Nephron (organoid): ENCODE measurements at regions not wholly inside any gene's neighbourhood (a gene's known extent, or its start where the extent isn't known, plus 50 kb on each side); places are given as distances from the start of the nearest gene placed in this dataset.

ENCODE experiments used
- H3K27ac Mint-ChIP-seq, 3 experiments: 2 replicates each; pipeline ENCODE4 v1.8.0; 2020; ENCODE audit warnings: mixed read lengths in 3 of 3, mild to moderate bottlenecking in 2 of 3, moderate library complexity in 1 of 3
- H3K27me3 Mint-ChIP-seq: 2 replicates; pipeline ENCODE4 v1.8.0; 2021; ENCODE audit warnings: low read depth, mild to moderate bottlenecking, moderate library complexity, mixed read lengths
- H3K36me3 Mint-ChIP-seq: 2 replicates; pipeline ENCODE4 v1.8.0; 2020; ENCODE audit warnings: low read depth, mixed read lengths
- H3K4me1 Mint-ChIP-seq: 2 replicates; pipeline ENCODE4 v1.8.0; 2020; ENCODE audit warnings: mixed read lengths
- H3K4me3 Mint-ChIP-seq, 3 experiments: 2 replicates each; pipeline ENCODE4 v1.8.0; 2020; ENCODE audit warnings: mild to moderate bottlenecking in 3 of 3, mixed read lengths in 3 of 3, moderate library complexity in 2 of 3
- H3K9me3 Mint-ChIP-seq: 2 replicates; pipeline ENCODE4 v1.8.0; 2020; ENCODE audit warnings: mixed read lengths
- CTCF ChIP-seq, 3 experiments: fragments of 200-600 bp; sonication (generic); IDR thresholded peaks; one replicate each; pipeline ENCODE4 v1.5.0; 2021; ENCODE audit warnings: antibody characterized with exemption in 3 of 3; ENCODE audit not compliant: unreplicated experiment in 3 of 3

DNA sequence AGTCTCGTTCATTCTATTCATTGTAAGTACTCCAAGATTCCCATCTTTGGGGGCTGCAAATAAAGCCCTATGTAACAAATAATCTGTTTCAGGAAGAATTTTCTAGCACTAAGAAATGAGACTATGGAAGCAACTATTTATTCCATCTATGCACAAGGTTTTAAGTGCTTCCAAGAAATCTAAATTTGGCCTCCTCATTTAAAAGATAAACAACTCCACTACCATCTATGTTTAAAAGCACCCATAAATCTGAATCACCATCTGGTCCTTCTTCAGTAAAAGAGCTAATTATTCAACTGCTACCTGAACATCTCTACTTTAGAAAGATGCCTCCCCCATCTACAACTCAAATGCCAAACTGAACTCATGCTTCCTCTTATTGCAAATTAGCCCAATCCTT lies 547.3 kb upstream of the LRRC4C start:
- Mint-ChIP-seq H3K9me3 (no peaks in the 10 kb centered on the region), H3K27me3 (no peaks in the 10 kb centered on the region), H3K36me3 (no peaks in the 10 kb centered on the region), H3K4me3 (no peak overlapping the region), H3K4me1 (no peaks in the 10 kb centered on the region), H3K27ac (no peak overlapping the region)
- TF ChIP-seq CTCF (IDR thresholded peaks at IDR 0.05; ENCODE audit: unreplicated experiment in 3 of 3): no peak

- TF ChIP-seq CTCF (IDR thresholded peaks at IDR 0.05; ENCODE audit: unreplicated experiment in 3 of 3): no peak
- Mint-ChIP-seq H3K36me3 (no peaks in the 10 kb centered on the region), H3K27me3 (no peaks in the 10 kb centered on the region), H3K4me1 (no peaks in the 10 kb centered on the region), H3K4me3 (no peak overlapping the region), H3K9me3 (no peaks in the 10 kb centered on the region), H3K27ac (no peak overlapping the region)
These were observed 552.8 kb upstream of the LRRC4C start for GRCh38 chr11:42012271-42012670.

DNA sequence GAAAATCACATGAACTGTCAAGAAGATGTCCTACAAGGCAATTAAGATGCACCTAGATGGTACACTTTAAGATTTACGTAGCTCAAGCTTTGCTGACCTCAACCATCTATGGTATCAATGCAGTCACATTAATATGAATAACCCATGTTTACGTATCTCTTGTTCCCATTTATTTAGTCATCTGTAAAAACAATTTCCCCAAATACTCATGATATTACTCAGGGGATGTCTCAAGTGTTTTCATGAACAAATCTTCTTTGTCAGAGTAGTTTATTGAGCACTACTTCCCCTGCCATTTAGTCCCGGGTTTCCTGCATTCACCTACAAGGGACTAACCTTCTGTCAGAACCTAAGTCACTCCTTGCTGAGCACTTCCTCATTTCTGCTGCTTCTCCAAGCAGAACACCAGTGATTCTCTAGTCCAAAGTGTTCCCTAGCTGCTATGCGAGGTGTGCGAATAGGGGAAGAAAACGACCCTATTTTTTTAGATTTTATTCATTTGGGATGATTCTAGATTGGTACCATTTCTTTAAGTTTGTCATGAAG lies 554.3 kb upstream of the LRRC4C start:
- H3K9me3 Mint-ChIP-seq: no peaks in the 10 kb centered on the region
- H3K4me3 Mint-ChIP-seq: no peak overlapping the region
- H3K27ac Mint-ChIP-seq: no peak overlapping the region
- no peaks in the 10 kb centered on the region for H3K4me1 Mint-ChIP-seq
- H3K27me3 Mint-ChIP-seq: no peaks in the 10 kb centered on the region
- no peak for TF ChIP-seq CTCF (IDR thresholded peaks at IDR 0.05; ENCODE audit: unreplicated experiment in 3 of 3)
- H3K36me3 Mint-ChIP-seq: no peaks in the 10 kb centered on the region

DNA sequence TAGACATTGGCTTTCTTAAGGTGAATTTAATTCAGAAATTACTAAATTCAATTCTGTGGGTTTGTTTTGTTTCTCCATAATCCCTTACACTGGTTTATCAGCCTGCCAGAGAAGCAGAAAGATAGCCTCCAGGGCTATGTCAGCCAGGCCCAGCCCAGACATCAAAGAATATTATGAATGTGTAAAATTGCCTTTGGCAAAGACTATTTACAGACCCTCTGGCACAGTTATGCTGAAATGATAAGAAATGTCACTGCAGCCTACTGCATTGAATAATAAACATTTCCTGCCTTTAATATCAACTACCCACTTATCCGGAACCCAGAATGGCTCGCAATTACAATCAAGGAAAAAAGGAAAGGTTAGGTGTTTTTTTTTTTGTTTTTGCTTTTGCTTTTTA lies 562.5 kb upstream of the LRRC4C start:
- no peaks in the 10 kb centered on the region for H3K36me3 Mint-ChIP-seq
- no peaks in the 10 kb centered on the region for H3K27me3 Mint-ChIP-seq
- no peak overlapping the region for H3K27ac Mint-ChIP-seq
- H3K4me3 Mint-ChIP-seq: no peak overlapping the region
- TF ChIP-seq CTCF (IDR thresholded peaks at IDR 0.05; ENCODE audit: unreplicated experiment in 3 of 3): no peak
- peaks cover 9% of the 10 kb centered on the region for H3K9me3 Mint-ChIP-seq
- H3K4me1 Mint-ChIP-seq: peaks cover 11% of the 10 kb centered on the region

GRCh38 chr11:42023267-42023666 lies 563.8 kb upstream of the LRRC4C start:
- H3K27ac Mint-ChIP-seq: no peak overlapping the region
- no peaks in the 10 kb centered on the region for H3K27me3 Mint-ChIP-seq
- peaks cover 11% of the 10 kb centered on the region for H3K4me1 Mint-ChIP-seq
- H3K36me3 Mint-ChIP-seq: no peaks in the 10 kb centered on the region
- no peak for TF ChIP-seq CTCF (IDR thresholded peaks at IDR 0.05; ENCODE audit: unreplicated experiment in 3 of 3)
- no peak overlapping the region for H3K4me3 Mint-ChIP-seq
- H3K9me3 Mint-ChIP-seq: peaks cover 9% of the 10 kb centered on the region

GRCh38 chr11:42025121-42025803 lies 565.8 kb upstream of the LRRC4C start:
- H3K27me3 Mint-ChIP-seq: no peaks in the 10 kb centered on the region
- no peak overlapping the region for H3K4me3 Mint-ChIP-seq
- H3K36me3 Mint-ChIP-seq: no peaks in the 10 kb centered on the region
- H3K27ac Mint-ChIP-seq: peak overlapping the region in 1 of 3 experiments; percentile 19
- peaks cover 11% of the 10 kb centered on the region for H3K4me1 Mint-ChIP-seq
- no peak for TF ChIP-seq CTCF (IDR thresholded peaks at IDR 0.05; ENCODE audit: unreplicated experiment in 3 of 3)
- peaks cover 9% of the 10 kb centered on the region for H3K9me3 Mint-ChIP-seq
